Brain microvascular endothelial cell (primary cell): ENCODE measurements at regions not wholly inside any gene's neighbourhood (a gene's known extent, or its start where the extent isn't known, plus 50 kb on each side); places are given as distances from the start of the nearest gene placed in this dataset.

Experiments
- DNase-seq: peaks from one replicate; pipeline ENCODE4 v3.0.0-alpha.2; 2020
- H3K27ac ChIP-seq: fragments of 250-450 bp; sonication (Bioruptor Pico); 2 replicates; pipeline ENCODE4 v1.5.1; 2020; ENCODE audit warnings: mild to moderate bottlenecking, moderate library complexity
- H3K27me3 ChIP-seq: fragments of 250-450 bp; sonication (Bioruptor Pico); replicated peaks from 2 replicates; pipeline ENCODE4 v1.5.1; 2020; ENCODE audit warnings: mild to moderate bottlenecking
- H3K36me3 ChIP-seq: fragments of 250-450 bp; sonication (Bioruptor Pico); replicated peaks from 2 replicates; pipeline ENCODE4 v1.5.1; 2020; ENCODE audit warnings: mild to moderate bottlenecking
- H3K4me3 ChIP-seq: 2 replicates; pipeline ENCODE4 v1.5.1; 2011; ENCODE audit warnings: low read depth, mild to moderate bottlenecking, control low read depth, low read length, moderate library complexity
- in situ Hi-C: cut with HindIII; loops from 2 replicates; pipeline ENCODE4 v1.10.0; 2017; ENCODE audit warnings: low sequenced_read_pairs, low pct_ligation_motif_present
- TF ChIP-seq, protein P1 (sequence below): IDR thresholded peaks from 2 replicates; pipeline ENCODE4 v1.5.1; 2011; ENCODE audit warnings: low read depth, mild to moderate bottlenecking, moderate library complexity, low read length, control low read depth, inconsistent platforms; ENCODE audit errors: missing control alignments

DNA sequence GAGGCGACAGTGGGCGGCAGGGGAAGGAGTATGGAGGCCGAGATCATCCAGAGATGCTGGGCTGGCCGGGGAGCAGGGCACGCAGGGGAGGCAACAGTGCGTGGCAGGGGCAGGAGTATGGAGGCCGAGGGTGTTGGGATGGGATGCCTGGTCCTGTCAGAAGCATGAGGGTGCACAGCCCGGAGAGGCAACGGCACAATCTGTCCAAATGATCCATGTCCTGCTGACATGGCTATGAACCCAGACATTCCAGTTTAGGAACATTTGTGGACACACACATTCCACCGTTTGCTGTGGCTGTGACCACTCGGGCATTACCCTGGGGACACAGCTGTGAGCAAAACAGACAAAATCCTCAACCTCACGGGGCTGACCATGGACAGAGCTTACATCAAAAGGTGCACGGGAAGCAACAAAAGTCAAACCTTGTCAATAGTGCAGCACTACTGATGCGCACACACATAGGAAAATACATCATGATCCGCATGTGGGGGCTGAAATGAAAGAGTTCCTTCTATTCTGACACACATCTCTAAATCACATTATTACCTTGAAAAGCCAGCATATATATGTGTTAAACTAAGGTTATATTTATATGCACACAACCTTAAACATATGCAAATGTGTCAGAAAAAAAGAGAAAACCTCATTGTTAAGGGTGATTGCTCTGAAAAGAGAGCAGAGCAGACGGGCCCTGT, 144.0 kb upstream of the GPC1 start:
- peak; percentile 7 for DNase-seq
- TF ChIP-seq, protein P1, sequence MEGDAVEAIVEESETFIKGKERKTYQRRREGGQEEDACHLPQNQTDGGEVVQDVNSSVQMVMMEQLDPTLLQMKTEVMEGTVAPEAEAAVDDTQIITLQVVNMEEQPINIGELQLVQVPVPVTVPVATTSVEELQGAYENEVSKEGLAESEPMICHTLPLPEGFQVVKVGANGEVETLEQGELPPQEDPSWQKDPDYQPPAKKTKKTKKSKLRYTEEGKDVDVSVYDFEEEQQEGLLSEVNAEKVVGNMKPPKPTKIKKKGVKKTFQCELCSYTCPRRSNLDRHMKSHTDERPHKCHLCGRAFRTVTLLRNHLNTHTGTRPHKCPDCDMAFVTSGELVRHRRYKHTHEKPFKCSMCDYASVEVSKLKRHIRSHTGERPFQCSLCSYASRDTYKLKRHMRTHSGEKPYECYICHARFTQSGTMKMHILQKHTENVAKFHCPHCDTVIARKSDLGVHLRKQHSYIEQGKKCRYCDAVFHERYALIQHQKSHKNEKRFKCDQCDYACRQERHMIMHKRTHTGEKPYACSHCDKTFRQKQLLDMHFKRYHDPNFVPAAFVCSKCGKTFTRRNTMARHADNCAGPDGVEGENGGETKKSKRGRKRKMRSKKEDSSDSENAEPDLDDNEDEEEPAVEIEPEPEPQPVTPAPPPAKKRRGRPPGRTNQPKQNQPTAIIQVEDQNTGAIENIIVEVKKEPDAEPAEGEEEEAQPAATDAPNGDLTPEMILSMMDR, result no peak
- Histone ChIP-seq H3K27me3 (no peaks in the 10 kb centered on the region), H3K36me3 (no peaks in the 10 kb centered on the region), H3K4me3 (no peak overlapping the region), H3K27ac (no peak overlapping the region)
- in situ Hi-C loops, result no loop called here

GRCh38 chr2:240292035-240292574, 143.4 kb upstream of the GPC1 start:
- Histone ChIP-seq H3K36me3 (no peaks in the 10 kb centered on the region), H3K4me3 (no peak overlapping the region), H3K27ac (no peak overlapping the region), H3K27me3 (no peaks in the 10 kb centered on the region)
- no peak for DNase-seq
- in situ Hi-C loops, result no loop called here
- TF ChIP-seq, protein P1, result no peak

- Histone ChIP-seq H3K27me3 (no peaks in the 10 kb centered on the region), H3K4me3 (no peak overlapping the region), H3K36me3 (no peaks in the 10 kb centered on the region), H3K27ac (no peak overlapping the region)
- DNase-seq, result no peak
- TF ChIP-seq, protein P1, result no peak
- in situ Hi-C loops, result no loop called here
Observed at GRCh38 chr2:240292619-240293525, 142.6 kb upstream of the GPC1 start.

- in situ Hi-C loops, result no loop called here
- no peaks in the 10 kb centered on the region for H3K36me3 ChIP-seq
- DNase-seq, result no peak
- no peak overlapping the region for H3K27ac ChIP-seq
- H3K4me3 ChIP-seq, result no peak overlapping the region
- no peaks in the 10 kb centered on the region for H3K27me3 ChIP-seq
- TF ChIP-seq, protein P1, result no peak
Observed at GRCh38 chr2:240293557-240294461, 141.7 kb upstream of the GPC1 start.

- TF ChIP-seq, protein P1, result no peak
- Histone ChIP-seq H3K27ac (no peak overlapping the region), H3K36me3 (no peaks in the 10 kb centered on the region), H3K27me3 (no peaks in the 10 kb centered on the region), H3K4me3 (no peak overlapping the region)
- no peak for DNase-seq
- in situ Hi-C loops, result no loop called here
Observed at GRCh38 chr2:240294514-240294913, 140.9 kb upstream of the GPC1 start.
